ENCODE measurements at regions not wholly inside any gene's neighbourhood (a gene's known extent, or its start where the extent isn't known, plus 50 kb on each side); places are given as distances from the start of the nearest gene placed in this dataset.

DNA sequence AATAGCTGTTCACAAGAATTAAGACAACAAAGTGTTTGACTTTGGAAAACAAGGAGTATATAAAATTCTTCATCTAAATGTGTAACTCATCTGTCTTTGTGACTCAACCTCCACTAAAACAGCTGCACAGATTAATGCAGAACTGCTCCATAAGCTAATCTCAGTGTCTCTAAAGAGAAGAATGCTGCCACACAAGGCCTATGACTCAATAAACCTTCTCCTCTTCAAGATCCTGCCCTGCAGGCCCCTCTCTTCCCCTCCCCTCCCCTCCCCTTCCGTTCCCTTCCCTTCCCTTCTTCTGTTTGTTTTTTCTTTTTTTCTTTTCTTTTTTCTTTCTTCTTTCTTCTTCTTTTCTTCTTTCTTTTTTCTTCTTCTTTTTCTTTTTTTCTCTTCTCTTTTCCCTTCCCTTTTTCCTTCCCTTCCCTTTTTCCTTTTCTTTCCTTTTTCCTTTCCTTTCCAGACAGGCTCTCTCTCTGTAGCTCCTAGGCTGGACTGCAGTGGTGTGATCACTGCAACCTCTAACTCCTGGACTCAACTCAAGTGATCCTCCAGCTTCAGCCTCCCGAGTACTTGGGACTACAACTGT is 1052.8 kb downstream of the BRINP3 start:
- DNase-seq: no peak
- intact Hi-C loops (cut with DNase I): no loop called here

DNA sequence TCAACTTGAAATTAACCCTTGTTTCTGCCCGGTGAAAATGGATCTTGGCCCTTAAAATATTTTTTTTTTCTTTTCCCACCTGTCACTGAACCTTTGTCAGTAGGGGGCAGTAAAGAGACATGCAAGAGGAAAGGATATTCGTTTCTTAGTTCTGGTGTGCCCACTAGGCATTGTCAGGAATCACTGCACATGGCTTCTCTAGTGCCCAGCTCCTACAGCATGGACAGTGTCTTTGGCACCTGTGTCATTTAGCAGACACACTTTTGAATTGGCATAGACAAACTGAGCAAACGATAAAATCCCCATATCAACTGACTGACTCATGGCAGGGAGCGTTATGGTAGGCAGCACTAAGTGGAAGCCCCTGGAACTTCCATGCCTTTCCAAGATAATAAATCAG is 1048.1 kb downstream of the BRINP3 start:
- no peak for DNase-seq
- intact Hi-C loops (cut with DNase I): no loop called here

DNA sequence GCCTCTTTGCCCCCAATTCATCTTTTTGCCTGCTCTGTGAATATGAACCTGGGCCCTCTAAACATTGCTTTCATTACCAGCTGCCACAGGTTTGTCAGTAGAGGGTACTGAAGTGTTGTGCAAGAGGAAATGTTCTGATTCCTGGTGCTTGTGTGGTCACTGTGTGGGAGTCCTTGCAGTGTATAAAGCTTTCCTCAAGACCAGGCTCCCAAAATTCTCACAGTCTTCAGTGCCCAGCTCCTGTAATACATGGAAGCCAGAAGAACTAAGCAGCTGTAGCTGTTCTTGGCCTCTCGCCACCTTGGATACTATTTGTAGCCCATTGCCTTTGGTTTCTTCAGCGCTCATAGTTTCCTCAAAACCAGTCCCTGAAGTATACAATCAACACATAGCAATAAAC is 1046.2 kb downstream of the BRINP3 start:
- intact Hi-C loops (cut with DNase I): no loop called here
- DNase-seq: no peak

DNA sequence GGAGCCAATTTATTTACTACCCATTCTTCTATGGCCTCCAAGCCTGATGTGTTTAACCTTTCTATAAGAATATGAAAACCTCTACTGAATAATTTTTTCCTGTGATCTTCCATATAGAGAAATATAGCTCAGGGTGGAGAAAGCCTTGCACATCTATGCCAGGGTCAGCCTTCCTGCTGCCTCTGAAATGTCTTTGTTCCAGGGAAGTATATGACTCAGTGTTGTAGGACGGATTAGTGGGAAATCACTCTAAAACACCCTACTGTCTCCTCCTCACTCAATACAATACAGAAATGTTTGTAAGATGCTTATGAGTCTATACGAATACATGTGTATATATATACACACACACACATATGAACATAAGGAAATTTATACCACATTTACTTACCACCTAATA is 1044.9 kb downstream of the BRINP3 start:
- intact Hi-C loops (cut with DNase I): no loop called here
- no peak for DNase-seq

DNA sequence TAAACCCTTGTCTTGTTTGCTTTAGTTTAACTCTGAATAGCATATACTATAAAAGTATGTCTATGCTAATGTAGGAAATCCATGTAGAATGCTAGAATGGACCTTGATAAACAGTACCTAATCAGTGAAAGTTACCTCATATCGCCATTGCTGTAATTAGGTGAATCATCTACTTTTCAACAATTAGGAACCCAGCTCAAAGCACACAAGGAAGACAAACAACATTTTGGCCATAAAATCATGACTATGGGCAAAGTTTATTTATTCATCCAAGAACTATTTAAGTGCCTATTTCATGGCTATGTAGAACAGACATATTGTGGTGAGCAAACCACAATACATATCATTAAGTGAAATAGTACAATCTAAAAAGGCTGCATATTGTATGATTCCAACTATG is 1043.2 kb downstream of the BRINP3 start:
- intact Hi-C loops (cut with DNase I): no loop called here

DNA sequence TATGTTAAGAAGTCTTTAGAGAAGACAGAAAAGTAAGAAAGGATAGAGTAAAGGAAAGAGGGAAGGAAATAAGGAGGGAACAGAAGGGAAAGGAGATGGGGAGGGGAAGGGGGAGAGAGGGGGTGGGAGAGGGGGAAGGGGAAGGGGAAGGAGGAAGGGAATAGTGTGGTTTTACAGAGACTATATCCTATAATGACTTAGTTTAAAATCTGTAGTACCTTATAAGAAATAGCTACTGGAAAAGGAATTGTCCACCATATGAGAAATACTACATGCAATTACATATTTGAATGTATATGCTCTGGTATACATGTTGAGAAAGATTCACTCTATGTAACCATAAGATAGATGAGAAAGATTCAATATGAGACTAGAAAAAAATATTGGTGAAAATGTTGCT is 1042.3 kb downstream of the BRINP3 start:
- no peak for DNase-seq
- intact Hi-C loops (cut with DNase I): no loop called here

More for the DNA sequence above, 1043.2 kb downstream of the BRINP3 start:
- no peak for DNase-seq

DNA sequence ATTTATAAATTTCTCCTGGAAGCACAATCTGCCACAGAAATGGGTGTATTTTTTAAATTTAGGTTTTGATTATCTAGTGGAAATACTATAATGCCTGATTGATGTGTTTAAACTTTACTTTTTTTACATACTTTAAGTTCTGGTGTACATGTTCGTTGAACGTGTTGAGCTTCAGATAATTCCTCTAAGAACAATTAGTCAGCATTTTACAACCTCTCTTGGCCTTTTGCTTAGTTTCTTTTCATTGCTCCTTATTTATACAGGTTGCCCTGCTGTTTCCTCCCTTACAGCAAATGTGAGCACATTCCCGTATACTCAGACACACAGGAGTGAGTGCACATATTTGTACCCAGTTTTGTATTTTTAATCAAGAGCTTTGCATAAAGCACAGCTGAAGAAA is 1038.9 kb downstream of the BRINP3 start:
- intact Hi-C loops (cut with DNase I): no loop called here
- no peak for DNase-seq

DNA sequence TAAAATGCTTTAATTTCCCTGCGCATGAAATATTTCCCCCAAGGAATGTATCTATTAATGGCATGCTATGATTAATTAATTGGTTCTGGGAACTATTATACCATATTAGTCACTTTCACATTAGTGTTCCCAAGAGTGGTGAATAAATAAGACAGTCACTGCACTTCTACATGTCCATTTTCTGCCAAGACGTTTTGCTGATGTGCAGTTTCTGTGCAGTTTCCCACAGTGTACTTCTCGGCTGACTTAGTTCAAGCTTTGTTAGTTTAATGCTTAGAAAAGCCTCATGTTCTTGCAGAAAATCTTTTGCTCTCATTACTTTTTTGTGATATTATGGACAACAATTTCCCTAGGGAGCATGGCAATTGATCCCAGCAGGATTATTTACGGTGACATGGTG is 1014.5 kb downstream of the BRINP3 start:
- intact Hi-C loops (cut with DNase I): no loop called here
- no peak for DNase-seq

DNA sequence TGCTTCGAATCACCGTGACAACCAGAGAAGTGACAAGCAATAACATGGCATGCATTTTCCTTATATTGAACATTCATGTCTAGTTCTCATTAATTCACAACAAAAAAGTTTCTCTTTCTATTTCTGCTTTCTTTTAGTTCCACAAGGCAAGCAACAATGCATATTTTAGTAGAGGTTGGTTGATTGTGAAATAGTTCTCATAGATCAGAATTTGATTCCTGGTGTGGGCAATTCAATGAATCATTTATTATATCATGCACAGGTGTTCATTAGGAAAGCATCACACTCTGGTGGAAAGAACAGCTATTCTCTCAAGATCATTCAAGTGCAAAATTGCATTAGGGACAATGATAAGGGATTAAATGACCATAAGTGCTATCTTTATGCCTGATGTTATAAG is 980.9 kb downstream of the BRINP3 start:
- intact Hi-C loops (cut with DNase I): loop anchor here (1.0 kb wide), 1 partner anchor 11 kb away; no protein-coding TSS in a partner anchor
- DNase-seq: no peak

DNA sequence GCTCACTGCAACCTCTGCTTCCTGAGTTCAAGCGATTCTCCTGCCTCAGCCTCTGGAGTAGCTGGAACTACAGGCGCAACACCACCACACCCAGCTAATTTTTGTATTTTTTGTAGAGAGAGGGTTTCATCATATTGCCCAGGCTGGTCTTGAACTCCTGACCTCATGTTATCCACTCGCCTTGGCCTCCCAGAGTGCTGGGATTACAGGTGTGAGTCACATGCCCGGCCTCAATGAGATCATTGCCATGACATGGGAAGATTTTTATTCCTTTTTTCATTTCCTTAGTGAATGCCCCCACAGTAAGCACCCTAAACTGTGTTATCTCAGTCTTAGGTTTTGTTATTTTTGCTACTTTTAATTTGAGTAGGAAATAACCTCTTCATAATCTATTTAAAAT is 977.9 kb downstream of the BRINP3 start:
- intact Hi-C loops (cut with DNase I): no loop called here
- DNase-seq: no peak

DNA sequence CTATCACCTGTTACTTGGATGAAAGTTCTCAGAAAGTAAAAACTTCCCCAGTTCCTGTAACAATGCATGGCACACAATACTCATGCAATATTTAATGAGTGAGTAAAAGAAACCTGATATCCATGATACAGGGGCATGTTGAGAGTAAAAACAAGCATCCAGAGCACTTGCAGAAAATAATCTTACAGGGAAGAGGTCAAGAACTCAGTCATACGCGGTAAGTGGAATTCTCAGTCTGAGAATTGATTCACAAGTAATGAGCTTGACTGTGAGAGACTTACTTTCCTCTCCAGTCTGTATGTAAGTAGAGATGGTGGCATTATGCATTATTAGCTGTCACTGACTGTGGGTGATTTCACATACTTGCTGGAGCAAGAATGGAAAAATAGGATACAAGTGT is 976.9 kb downstream of the BRINP3 start:
- intact Hi-C loops (cut with DNase I): no loop called here
- DNase-seq: no peak

DNA sequence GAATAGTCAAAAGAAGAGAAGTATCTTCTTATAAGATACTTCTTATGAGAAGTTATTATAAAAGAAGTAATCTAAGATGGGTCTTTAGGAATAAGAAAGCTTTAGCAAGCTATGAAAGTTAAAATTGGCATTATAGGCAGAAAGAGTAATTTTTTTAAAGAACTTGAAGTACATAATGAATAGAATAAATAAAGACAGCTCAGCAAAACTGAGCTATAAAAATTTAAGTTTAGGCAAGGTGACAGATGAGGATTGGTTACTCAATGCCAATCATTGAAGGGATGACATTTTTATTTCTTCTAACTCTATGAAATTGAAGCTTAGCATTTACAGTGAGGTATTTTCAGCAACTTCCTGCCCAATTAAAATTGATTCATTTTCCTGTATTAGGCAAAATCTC is 966.8 kb downstream of the BRINP3 start:
- DNase-seq: no peak
- intact Hi-C loops (cut with DNase I): no loop called here

DNA sequence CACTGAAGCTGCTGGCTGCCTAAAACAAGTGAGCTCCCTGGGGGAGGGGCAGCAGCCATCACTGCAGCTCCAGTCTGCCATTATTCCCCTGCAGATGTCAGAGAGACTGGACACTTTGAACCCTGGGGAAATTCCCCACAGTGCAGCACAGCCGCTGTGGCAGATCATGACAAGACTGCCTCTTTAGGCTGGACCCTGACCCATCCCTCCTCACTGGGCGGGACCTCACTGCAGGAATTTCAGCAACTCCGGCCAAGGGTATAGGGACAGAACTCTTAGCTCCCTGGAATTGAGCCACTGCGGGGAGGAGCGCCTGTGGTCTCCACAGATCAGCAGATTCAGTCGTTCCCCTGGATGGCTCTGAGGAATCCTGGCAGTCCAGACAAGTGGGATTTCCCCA is 964.6 kb downstream of the BRINP3 start:
- DNase-seq: peak in 2 of 10 donors; percentile 42 to 67
- intact Hi-C loops (cut with DNase I): no loop called here

DNA sequence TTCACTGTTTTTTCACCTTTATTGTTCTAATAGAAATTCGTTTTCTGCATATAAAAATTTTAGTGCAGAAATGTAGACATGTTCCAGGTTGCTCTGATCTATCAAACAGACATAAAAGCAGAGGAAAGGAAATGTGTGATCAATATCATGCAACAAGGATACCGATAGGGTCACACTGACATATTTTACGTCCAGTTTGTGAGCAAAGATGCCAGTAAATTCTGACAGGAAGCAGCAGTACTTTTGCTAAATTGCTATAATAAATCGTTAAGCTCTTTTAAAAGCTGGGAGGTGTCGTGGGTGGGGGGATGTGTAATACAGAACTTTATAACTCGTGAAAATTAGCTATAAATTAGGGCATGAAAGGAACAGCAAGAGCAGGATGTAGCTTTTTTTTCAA is 955.2 kb downstream of the BRINP3 start:
- intact Hi-C loops (cut with DNase I): no loop called here
- no peak for DNase-seq

DNA sequence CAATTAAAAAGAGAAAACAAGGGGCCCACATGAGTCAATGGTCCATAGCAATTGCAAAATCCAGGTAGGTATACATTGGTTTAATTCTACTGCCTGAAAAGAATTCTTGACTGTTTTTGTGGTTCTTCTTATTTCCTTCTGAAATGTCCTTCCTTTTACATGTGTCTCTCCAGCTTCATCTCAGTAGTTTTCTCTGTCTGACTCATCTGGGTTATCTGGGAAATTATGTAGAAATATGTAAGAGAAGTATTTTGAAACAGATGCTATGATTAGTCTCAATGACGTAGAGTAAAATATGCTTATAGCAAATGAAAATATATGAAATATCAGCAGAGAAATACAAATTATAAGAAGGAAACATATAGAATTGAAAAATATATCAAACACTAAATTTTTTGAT is 953.2 kb downstream of the BRINP3 start:
- DNase-seq: no peak
- intact Hi-C loops (cut with DNase I): no loop called here

DNA sequence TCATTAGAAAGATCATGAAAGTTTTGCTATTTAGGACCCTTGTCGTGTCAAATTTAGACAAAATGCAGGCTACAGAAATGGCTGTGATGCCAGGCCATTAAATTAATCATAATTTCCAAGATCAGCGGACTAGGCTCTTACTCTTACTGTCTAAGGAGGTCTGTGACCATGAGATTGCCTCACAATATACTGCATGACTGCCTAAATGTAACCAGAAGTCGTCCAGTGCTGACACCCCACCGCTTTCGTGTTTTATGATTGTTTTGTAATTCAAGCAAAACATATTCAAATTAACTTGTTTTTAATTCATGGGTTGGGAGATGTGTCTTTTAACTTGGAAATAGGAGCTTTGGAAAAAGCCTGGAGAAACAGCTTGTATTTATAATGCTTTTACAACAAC is 947.5 kb downstream of the BRINP3 start:
- no peak for DNase-seq
- intact Hi-C loops (cut with DNase I): no loop called here

DNA sequence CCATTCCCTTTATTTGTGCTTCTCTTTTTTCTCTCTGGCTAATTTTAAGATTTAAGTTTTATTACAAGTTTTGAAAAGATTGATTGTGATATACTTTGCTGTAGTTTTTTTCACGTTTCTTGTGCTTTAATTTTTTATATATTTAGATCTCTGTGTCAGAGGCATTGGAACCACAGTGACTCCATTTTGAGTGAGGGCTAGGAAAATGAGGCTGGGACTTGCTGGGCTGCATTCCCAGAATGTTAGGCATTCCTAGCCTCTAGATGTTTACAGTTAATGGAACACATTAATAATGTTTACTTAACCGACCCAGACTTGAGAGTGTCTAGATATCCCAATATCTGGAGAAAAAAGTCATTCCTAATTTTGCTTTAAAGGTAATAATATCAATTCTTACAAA is 939.4 kb downstream of the BRINP3 start:
- DNase-seq: no peak
- intact Hi-C loops (cut with DNase I): no loop called here

DNA sequence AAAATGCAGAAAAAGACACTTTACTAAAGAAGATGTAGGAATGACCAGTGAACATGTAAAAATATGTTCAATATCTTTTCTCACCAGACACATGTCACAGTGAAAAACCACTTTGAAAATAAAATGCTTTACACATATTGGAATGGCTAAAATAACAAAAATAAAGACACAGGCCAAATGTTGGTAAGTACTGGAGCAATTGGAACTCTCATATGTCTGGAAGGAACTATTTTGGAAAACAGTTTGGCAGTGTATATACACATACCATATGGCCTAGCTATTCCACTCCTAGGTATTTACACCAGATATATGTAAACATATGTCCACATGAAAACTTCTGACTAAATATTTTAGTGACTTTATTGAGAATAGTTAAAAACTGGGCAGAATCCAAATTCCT is 927.2 kb downstream of the BRINP3 start:
- intact Hi-C loops (cut with DNase I): no loop called here
- no peak for DNase-seq

DNA sequence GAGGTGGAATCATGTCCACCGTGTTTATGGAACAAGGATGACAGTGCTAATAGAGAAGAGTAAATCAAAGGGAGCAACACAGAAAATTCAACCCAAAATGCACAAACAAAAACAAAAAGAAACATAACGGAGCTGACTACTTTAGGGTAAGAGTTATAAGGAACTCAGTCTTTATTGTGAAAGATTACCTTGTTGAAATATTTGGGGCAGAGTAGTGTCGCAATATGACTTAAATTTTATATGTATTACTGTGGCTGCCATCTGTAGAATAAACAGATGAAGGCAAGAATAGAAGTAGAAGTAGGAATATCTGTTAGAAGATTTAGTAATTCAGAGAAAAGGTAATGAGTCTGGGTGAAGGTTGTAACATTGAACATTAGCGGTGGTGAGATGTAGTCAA is 913.9 kb downstream of the BRINP3 start:
- intact Hi-C loops (cut with DNase I): no loop called here
- DNase-seq: no peak

DNA sequence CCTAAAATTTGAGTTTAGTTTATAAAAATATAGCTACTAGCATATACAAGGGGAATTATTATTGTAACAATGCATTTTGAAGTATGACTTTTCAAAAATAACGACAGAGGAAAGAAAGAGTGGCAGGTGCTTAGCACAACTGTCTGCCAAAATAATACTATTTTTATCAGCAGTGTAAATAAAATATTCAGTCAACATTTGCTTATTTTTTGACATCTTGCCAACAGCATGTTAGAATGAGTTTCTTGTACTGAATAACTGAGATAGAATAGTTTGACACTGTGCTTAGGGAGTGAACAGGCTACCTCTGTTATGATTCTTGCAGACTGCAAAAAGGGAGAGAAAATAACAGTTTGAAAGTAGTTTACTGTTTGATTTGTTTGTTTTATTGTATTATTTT is 909.8 kb downstream of the BRINP3 start:
- intact Hi-C loops (cut with DNase I): no loop called here
- DNase-seq: no peak

DNA sequence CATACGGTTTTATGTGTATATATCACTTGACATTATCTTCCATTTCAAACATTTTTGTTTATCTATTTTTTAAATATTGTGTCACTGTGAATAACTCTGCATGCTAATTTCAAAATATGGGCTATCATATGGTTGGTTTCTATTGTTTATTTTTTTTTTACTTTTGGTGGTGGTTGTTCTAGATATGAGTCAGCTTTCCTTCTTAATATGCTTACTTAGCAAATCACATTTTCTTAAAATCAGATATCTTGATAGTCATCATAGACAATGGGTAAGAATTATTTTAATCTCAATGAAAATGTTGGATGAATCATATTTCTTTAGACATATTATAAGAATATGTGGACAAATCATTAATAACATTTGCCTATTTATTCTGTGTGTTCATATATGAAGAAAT is 881.5 kb downstream of the BRINP3 start:
- no peak for DNase-seq
- intact Hi-C loops (cut with DNase I): no loop called here

DNA sequence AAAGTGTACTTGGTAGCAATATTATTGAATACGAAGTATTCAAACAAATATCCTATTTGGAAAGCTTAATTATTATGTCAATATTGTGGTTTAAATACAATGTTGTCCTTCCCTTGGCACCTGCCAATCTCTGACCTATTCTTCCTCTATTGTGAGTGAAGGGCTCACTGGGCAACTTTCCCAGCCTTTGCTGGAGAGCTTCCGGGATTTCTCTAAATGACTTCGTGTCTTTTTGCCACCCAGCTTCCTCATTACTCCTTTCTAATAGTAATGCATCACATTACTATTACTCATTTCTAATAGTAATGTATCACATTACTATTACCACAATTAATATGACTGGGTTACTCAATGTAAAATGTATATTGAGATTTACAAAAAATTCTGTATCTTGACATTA is 880.6 kb downstream of the BRINP3 start:
- no peak for DNase-seq
- intact Hi-C loops (cut with DNase I): no loop called here

DNA sequence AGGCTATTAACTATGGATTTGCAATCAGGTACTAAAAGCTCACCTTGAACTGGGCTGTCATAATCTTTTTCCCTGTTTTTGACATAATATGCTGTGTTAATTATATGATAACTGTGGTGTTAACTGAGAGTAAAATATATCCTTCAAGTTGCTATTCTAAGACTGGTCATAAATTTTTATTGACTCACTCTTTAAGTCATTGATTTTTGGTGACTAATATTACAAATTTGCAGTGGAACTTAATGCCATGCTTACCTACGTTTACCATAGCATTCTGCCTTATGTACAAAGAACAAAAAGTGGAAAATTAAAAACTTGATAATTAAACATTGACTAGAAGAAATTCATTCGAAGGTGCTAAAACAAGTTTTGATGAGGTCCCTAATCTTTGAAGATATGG is 872.4 kb downstream of the BRINP3 start:
- intact Hi-C loops (cut with DNase I): no loop called here

More for the DNA sequence above, 872.4 kb downstream of the BRINP3 start:
- DNase-seq: no peak
